ENCODE measurements at regions not wholly inside any gene's neighbourhood (a gene's known extent, or its start where the extent isn't known, plus 50 kb on each side); places are given as distances from the start of the nearest gene placed in this dataset.

GRCh38 chr18:51339856-51340255 is 142.4 kb upstream of the MEX3C start:
- TF ChIP-seq POLR2A (IDR thresholded peaks at IDR 0.05) (no peak), CTCF (IDR thresholded peaks at IDR 0.05) (no peak), EP300 (IDR thresholded peaks at IDR 0.05) (no peak)
